Activated naive CD8-positive, alpha-beta T cell treated with anti-CD3 and anti-CD28 coated beads for 36 hours (primary cell): ENCODE measurements at regions not wholly inside any gene's neighbourhood (a gene's known extent, or its start where the extent isn't known, plus 50 kb on each side); places are given as distances from the start of the nearest gene placed in this dataset.

Experiments
- DNase-seq: peaks from one replicate; pipeline ENCODE4 v3.0.0; 2021
- H3K27ac Mint-ChIP-seq: one replicate; pipeline ENCODE4 v1.8.0; 2022; ENCODE audit warnings: mild to moderate bottlenecking, moderate library complexity, mixed read lengths
- H3K27me3 Mint-ChIP-seq: one replicate; pipeline ENCODE4 v1.8.0; 2022; ENCODE audit warnings: mild to moderate bottlenecking, mixed read lengths
- H3K36me3 Mint-ChIP-seq: one replicate; pipeline ENCODE4 v1.8.0; 2021; ENCODE audit warnings: mild to moderate bottlenecking, mixed read lengths
- H3K4me1 Mint-ChIP-seq: one replicate; pipeline ENCODE4 v1.8.0; 2021; ENCODE audit warnings: mixed read lengths
- H3K4me3 Mint-ChIP-seq: one replicate; pipeline ENCODE4 v1.8.0; 2022; ENCODE audit warnings: mild to moderate bottlenecking, moderate library complexity, mixed read lengths
- H3K9me3 Mint-ChIP-seq: one replicate; pipeline ENCODE4 v1.8.0; 2022; ENCODE audit warnings: mixed read lengths

DNA sequence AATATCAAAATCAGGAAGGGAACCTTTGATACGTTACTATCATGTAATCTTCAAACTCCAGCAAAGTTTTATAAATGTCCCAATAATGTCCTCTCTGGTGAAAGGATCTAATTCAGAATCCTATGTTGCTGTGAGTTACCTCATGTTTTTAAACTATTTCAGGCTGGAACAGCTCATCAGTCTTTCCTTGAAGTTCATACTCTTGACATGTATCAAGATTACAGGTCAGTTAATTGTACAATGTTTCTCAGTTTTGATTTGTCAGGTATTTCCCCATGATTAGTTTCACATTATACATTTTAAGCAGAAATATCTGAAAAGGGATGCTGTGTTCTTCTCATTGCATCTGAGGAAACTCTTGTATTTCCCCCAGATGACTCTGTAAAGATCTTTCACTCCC, 136.5 kb upstream of the HS3ST1 start:
- H3K4me1 Mint-ChIP-seq: peaks cover 5% of the 10 kb centered on the region
- no peak for DNase-seq
- no peak overlapping the region for H3K4me3 Mint-ChIP-seq
- peaks cover 10% of the 10 kb centered on the region for H3K27me3 Mint-ChIP-seq
- H3K27ac Mint-ChIP-seq: no peak overlapping the region
- peaks cover 1% of the 10 kb centered on the region for H3K36me3 Mint-ChIP-seq
- H3K9me3 Mint-ChIP-seq: peaks cover 6% of the 10 kb centered on the region

DNA sequence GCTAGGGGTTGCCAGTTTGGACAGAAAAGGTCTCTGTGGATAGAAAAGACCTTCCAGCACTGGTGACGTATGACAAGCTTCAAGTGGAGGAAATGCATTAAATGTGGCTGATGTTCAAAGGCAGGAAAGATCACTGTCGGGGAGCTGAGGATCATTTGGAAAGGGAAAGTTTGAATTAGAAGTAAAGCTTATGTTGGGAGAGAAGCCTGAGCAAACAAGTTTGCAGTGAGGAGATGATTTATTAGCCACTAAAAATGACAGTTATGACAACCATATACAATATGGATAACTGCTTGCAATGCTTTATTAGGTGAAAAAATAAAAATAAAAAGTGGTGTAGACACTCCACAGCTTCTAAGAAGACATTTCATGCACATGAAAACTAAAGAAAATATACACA, 135.3 kb upstream of the HS3ST1 start:
- no peak for DNase-seq
- H3K4me3 Mint-ChIP-seq: no peak overlapping the region
- peaks cover 10% of the 10 kb centered on the region for H3K27me3 Mint-ChIP-seq
- no peak overlapping the region for H3K27ac Mint-ChIP-seq
- peaks cover 6% of the 10 kb centered on the region for H3K9me3 Mint-ChIP-seq
- peaks cover 1% of the 10 kb centered on the region for H3K36me3 Mint-ChIP-seq
- H3K4me1 Mint-ChIP-seq: peaks cover 5% of the 10 kb centered on the region

DNA sequence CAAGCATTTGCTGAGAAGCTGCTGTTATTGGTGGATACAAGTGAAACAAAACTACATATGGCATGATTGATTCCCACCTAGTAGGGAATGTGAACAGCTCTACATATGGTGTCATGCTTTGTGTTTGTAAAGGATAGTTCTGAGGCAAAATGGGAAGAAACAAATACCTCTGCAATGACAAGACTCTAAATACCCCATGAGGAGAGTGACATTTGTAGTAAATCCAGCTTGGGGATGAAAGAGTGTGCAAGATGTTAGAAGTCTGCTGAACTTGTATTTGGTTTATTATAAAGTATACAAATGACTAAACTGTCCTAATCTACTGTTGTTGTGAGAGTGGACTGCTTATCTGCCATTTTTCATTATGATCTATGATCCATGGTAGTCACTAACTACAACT, 120.8 kb upstream of the HS3ST1 start:
- H3K27me3 Mint-ChIP-seq: peaks cover 9% of the 10 kb centered on the region
- no peaks in the 10 kb centered on the region for H3K9me3 Mint-ChIP-seq
- DNase-seq: no peak
- no peak overlapping the region for H3K27ac Mint-ChIP-seq
- peaks cover 7% of the 10 kb centered on the region for H3K4me1 Mint-ChIP-seq
- no peaks in the 10 kb centered on the region for H3K36me3 Mint-ChIP-seq
- H3K4me3 Mint-ChIP-seq: no peak overlapping the region

DNA sequence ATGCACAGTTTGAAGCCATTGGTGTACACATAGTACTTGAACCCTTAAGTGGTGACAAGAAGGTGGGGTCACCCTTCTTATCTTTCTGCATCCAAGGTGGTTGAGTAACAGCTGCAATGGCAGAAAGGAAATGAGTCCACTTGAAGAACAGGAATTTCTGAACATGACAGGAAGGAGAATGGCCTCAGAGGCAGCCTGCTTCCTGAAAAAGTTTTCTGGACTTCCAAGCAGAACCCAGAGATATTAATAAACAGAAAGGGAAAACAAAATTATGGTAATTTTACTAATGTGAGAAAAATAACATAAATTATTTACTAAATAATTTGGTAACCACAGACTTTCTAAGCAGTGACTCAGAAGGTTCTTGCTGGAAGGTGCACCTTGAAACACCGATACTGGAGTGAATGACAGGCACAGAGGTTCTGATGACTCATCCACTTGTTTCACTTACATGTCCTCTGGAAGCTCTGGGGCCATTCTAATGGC, 119.9 kb upstream of the HS3ST1 start:
- Mint-ChIP-seq H3K36me3 (no peaks in the 10 kb centered on the region), H3K27me3 (peaks cover 4% of the 10 kb centered on the region), H3K27ac (no peak overlapping the region), H3K4me3 (no peak overlapping the region), H3K9me3 (no peaks in the 10 kb centered on the region), H3K4me1 (peaks cover 9% of the 10 kb centered on the region)
- DNase-seq: peak; percentile 2

DNA sequence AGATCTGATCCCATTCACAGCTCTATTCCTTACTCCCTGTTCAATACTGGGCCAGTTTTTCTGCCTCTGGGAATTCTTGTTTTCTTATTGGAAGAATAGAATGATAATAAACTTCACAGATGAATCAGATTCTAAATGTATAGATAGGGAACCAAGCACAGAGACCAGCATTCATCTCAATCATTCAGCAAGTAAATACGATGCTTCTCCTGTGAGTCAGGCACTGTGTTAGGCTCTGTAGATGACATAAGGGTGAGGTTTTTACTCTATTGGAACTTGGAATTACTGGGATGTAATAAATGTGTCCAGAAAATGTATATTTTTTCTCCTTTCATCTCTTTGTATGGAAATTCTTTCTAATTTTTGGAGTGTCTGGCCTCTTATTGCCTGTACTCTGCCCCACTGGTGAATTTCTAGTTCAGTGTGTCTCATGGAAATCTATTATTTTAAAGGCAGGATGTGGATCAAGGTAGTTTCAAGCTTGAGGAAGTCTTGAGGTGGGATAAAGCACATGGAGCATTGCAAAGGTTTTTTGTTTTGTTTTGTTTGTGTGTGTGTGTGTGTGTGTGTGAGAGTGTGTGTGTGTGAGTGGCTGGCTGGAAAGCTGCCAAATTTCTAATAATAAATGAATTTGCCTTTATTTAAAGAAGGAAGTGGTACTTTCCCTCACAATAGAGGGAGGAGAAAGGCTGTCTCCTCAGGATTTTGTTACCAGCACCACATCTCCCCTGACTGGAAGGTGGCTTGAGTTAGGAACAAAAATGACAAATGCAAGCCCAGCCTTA, 117.9 kb upstream of the HS3ST1 start:
- no peaks in the 10 kb centered on the region for H3K9me3 Mint-ChIP-seq
- no peak overlapping the region for H3K27ac Mint-ChIP-seq
- peaks cover under 1% of the 10 kb centered on the region for H3K27me3 Mint-ChIP-seq
- H3K4me3 Mint-ChIP-seq: no peak overlapping the region
- no peak for DNase-seq
- no peaks in the 10 kb centered on the region for H3K36me3 Mint-ChIP-seq
- peaks cover 9% of the 10 kb centered on the region for H3K4me1 Mint-ChIP-seq

DNA sequence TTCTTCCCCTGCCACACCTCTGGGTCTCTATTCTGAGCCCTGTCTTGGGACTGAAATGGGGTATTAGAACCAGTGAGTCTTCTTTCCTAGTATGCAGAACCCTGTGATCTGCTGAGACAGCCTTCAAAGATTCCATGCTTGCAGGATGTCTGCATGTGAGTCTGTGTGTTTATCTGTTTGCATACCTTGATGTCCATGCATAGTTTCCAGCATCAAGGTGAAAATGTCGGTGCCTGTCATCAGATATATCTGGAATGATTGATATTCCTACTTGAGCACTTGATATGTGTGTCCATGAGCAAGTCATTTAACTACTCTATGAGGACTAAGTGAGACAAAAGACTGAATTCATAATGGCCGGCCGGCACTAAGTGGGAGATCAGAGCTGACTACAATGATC, 117.0 kb upstream of the HS3ST1 start:
- no peaks in the 10 kb centered on the region for H3K9me3 Mint-ChIP-seq
- H3K4me3 Mint-ChIP-seq: no peak overlapping the region
- H3K4me1 Mint-ChIP-seq: peaks cover 9% of the 10 kb centered on the region
- no peaks in the 10 kb centered on the region for H3K27me3 Mint-ChIP-seq
- no peak for DNase-seq
- H3K36me3 Mint-ChIP-seq: no peaks in the 10 kb centered on the region
- H3K27ac Mint-ChIP-seq: no peak overlapping the region

GRCh38 chr4:11544211-11544610, 115.5 kb upstream of the HS3ST1 start:
- no peaks in the 10 kb centered on the region for H3K9me3 Mint-ChIP-seq
- no peaks in the 10 kb centered on the region for H3K36me3 Mint-ChIP-seq

DNA sequence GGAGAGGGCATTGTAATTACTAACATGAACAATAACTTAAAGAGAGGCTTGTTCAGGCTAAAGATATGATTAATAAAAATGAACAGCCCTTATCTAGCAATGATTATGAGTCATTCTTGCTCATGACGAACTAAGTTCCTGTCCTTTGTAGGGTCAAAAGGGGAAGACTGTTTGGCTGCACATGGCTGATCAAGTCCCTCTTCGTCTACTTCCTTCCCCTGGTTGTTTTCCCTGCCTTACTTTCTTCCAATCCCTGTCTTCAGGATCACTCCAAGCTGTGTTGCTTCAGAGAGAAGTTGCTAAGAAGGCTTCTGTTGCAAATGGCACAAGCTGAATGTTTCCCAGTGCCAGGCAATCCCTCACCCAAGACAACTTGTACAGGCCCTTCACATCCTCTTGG, 115.0 kb upstream of the HS3ST1 start:
- no peaks in the 10 kb centered on the region for H3K36me3 Mint-ChIP-seq
- H3K4me3 Mint-ChIP-seq: no peak overlapping the region
- H3K9me3 Mint-ChIP-seq: no peaks in the 10 kb centered on the region
- no peaks in the 10 kb centered on the region for H3K27me3 Mint-ChIP-seq
- H3K27ac Mint-ChIP-seq: no peak overlapping the region
- H3K4me1 Mint-ChIP-seq: peaks cover 3% of the 10 kb centered on the region
- no peak for DNase-seq

More at GRCh38 chr4:11544211-11544610, 115.5 kb upstream of the HS3ST1 start:
- Mint-ChIP-seq H3K4me3 (no peak overlapping the region), H3K27ac (no peak overlapping the region), H3K27me3 (no peaks in the 10 kb centered on the region), H3K4me1 (peaks cover 7% of the 10 kb centered on the region)
- DNase-seq: no peak

GRCh38 chr4:11542952-11543351, 114.3 kb upstream of the HS3ST1 start:
- H3K27ac Mint-ChIP-seq: no peak overlapping the region
- H3K4me3 Mint-ChIP-seq: no peak overlapping the region
- no peaks in the 10 kb centered on the region for H3K36me3 Mint-ChIP-seq
- no peaks in the 10 kb centered on the region for H3K9me3 Mint-ChIP-seq
- no peak for DNase-seq
- peaks cover 2% of the 10 kb centered on the region for H3K4me1 Mint-ChIP-seq
- H3K27me3 Mint-ChIP-seq: no peaks in the 10 kb centered on the region

GRCh38 chr4:11537846-11538245, 109.2 kb upstream of the HS3ST1 start:
- Mint-ChIP-seq H3K4me3 (no peak overlapping the region), H3K9me3 (no peaks in the 10 kb centered on the region), H3K27ac (no peak overlapping the region), H3K36me3 (no peaks in the 10 kb centered on the region), H3K4me1 (no peaks in the 10 kb centered on the region), H3K27me3 (no peaks in the 10 kb centered on the region)
- DNase-seq: no peak

GRCh38 chr4:11535333-11535732, 106.6 kb upstream of the HS3ST1 start:
- no peaks in the 10 kb centered on the region for H3K36me3 Mint-ChIP-seq
- no peak overlapping the region for H3K27ac Mint-ChIP-seq
- H3K9me3 Mint-ChIP-seq: peaks cover 4% of the 10 kb centered on the region
- no peaks in the 10 kb centered on the region for H3K27me3 Mint-ChIP-seq
- H3K4me3 Mint-ChIP-seq: no peak overlapping the region
- DNase-seq: no peak
- H3K4me1 Mint-ChIP-seq: no peaks in the 10 kb centered on the region

- DNase-seq: no peak
- Mint-ChIP-seq H3K4me3 (no peak overlapping the region), H3K4me1 (no peaks in the 10 kb centered on the region), H3K27ac (no peak overlapping the region), H3K9me3 (peaks cover 6% of the 10 kb centered on the region), H3K27me3 (no peaks in the 10 kb centered on the region), H3K36me3 (no peaks in the 10 kb centered on the region)
These were observed 106.1 kb upstream of the HS3ST1 start for GRCh38 chr4:11534623-11535302.

GRCh38 chr4:11532138-11532537, 103.4 kb upstream of the HS3ST1 start:
- Mint-ChIP-seq H3K4me1 (no peaks in the 10 kb centered on the region), H3K27ac (no peak overlapping the region), H3K4me3 (no peak overlapping the region), H3K36me3 (no peaks in the 10 kb centered on the region), H3K27me3 (no peaks in the 10 kb centered on the region), H3K9me3 (peaks cover 6% of the 10 kb centered on the region)
- no peak for DNase-seq

DNA sequence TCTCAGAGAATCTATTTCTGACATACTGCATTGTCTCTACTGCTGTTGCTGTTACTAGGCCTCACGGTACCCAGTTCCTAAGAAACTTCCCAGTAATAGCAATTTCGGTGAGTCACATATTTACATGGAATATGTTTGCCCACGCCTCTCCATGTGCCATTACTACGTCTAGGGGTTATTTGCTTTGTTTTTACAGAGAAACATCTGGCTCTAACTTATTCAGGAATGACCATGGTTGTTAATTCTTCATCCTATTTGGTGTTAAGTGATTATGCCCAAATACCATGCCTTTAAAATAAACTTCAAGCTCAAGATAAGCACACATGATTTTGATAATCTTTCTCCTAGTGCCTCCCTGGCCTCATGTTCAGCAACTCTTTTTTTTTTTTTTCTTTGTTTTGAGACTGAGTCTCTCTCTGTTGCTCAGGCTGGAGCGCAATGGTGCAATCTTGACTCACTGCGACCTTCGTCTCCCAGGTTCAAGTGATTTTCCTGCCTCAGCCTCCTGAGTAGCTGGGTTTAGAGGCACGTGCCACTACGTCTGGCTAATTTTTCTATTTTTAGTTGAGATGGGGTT, 101.0 kb upstream of the HS3ST1 start:
- H3K9me3 Mint-ChIP-seq: peaks cover 6% of the 10 kb centered on the region
- DNase-seq: no peak
- H3K27me3 Mint-ChIP-seq: no peaks in the 10 kb centered on the region
- H3K36me3 Mint-ChIP-seq: no peaks in the 10 kb centered on the region
- no peaks in the 10 kb centered on the region for H3K4me1 Mint-ChIP-seq
- H3K4me3 Mint-ChIP-seq: no peak overlapping the region
- no peak overlapping the region for H3K27ac Mint-ChIP-seq

GRCh38 chr4:11525085-11525484, 96.4 kb upstream of the HS3ST1 start:
- Mint-ChIP-seq H3K27ac (no peak overlapping the region), H3K27me3 (no peaks in the 10 kb centered on the region), H3K4me1 (no peaks in the 10 kb centered on the region), H3K4me3 (no peak overlapping the region), H3K9me3 (no peaks in the 10 kb centered on the region), H3K36me3 (no peaks in the 10 kb centered on the region)
- DNase-seq: no peak
